Caki2 (cell line): ENCODE measurements at regions not wholly inside any gene's neighbourhood (a gene's known extent, or its start where the extent isn't known, plus 50 kb on each side); places are given as distances from the start of the nearest gene placed in this dataset.

Source experiments
- DNase-seq: peaks from one replicate; pipeline ENCODE4 v3.0.0-alpha.2; 2015; ENCODE audit warnings: low read depth
- in situ Hi-C: cut with HindIII; loops from 2 replicates; pipeline ENCODE4 v1.10.0; 2016; ENCODE audit warnings: low sequenced_read_pairs, low pct_unique_long_range_greater_than_20kb, mixed read lengths

- in situ Hi-C loops, result no loop called here
Observed at GRCh38 chr3:95354489-95354888, 1291.6 kb downstream of the NSUN3 start.

DNA sequence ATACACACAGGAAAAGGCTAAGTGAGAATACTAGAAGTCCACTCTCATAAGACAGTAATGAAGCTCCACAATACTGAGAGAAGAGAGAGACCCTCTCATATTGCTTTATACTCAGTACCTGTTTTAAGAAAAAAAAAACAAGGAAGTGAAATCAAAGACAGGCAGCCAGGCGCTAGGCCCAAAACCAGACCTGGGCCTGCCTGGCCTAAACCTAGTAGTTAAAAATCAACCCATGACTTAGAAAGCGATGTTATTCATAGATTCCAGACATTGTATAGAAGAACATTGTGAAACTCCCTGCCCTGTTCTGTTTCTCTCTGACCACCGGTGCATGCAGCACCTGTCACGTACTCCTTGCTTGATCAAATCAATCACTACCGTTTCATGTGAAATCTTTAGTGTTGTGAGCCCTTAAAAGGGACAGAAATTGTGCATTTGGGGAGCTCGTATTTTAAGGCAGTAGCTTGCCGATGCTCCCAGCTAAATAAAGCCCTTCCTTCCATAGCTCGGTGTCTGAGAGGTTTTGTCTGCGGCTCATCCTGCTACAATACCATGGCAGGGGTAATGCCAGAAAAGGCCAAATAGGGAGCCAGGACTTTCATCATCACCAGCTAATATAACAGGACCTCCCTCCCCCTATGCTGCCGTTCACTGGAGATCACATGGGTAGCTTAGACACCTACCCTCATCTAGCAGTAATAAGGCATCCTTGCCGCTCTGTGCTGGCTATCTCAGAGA lies 1294.1 kb downstream of the NSUN3 start:
- in situ Hi-C loops, result no loop called here
- DNase-seq, result peak; percentile 82

More at GRCh38 chr3:95354489-95354888, 1291.6 kb downstream of the NSUN3 start:
- no peak for DNase-seq

- in situ Hi-C loops, result no loop called here
- DNase-seq, result no peak
Observed at GRCh38 chr3:95387242-95388021, 1324.6 kb downstream of the NSUN3 start.

GRCh38 chr3:95389725-95390313 lies 1327.0 kb downstream of the NSUN3 start:
- DNase-seq, result no peak
- in situ Hi-C loops, result no loop called here

GRCh38 chr3:95394286-95394685 lies 1331.4 kb downstream of the NSUN3 start:
- in situ Hi-C loops, result no loop called here
- no peak for DNase-seq

DNA sequence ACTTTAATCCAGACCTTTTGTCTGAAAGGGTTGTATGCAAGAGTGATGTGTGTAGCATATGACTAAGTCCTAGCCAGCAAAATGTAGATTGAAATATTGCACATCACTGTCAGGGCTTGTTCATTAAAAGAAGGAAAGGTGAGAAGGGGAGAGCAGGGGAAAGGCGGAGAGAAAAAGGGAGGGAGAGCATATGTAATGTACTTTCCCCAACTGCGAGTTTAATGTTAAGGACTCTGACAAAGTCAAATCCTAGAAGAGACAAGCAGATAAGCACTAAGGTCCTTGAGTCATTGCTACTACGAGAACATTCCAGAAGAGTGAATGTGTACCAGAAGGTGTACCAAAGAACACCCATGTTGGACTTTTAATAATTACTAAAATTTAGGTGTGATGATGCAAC lies 1336.7 kb downstream of the NSUN3 start:
- DNase-seq, result no peak

DNA sequence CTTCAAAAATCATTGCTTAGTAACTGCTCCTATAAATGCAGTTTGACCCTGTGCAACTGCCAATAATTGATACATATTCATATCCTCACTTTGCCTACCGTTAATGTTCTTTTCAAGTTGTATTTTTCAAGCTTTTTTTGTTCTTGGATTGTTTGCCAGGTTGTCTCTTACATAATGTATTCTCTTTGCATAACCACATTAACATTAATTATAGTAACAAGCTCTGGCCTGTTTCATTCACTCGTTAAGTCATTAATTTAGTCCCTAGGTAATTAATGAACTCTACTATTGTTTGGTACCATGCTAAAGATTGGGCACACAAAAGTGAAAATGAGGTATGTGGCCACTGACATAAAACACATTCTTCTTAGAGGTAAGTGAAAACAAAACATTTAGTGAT lies 1338.8 kb downstream of the NSUN3 start:
- in situ Hi-C loops, result no loop called here
- no peak for DNase-seq

More for the DNA sequence above, 1336.7 kb downstream of the NSUN3 start:
- in situ Hi-C loops, result no loop called here

- no peak for DNase-seq
Observed at GRCh38 chr3:95407709-95408463, 1345.0 kb downstream of the NSUN3 start.

DNA sequence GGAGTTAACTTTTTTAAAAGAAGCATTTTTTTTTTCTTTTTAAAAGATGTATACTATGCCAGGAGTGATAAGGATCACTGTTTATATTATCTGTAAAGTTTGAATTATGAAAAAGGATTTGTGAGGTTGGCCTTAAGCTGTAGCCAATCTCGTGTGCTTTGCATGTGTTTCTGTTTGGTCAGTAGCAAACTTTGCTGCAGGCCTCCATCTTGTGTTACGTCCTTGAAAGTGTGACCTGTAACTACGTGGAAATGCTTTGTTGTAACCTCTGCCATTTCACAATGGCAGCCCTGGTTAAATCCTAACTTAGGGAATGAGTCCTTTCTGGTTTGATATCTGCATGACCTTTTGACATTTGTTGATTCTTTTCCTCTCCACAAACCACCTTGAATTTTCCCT lies 1345.6 kb downstream of the NSUN3 start:
- DNase-seq, result no peak
- in situ Hi-C loops, result no loop called here

More at GRCh38 chr3:95407709-95408463, 1345.0 kb downstream of the NSUN3 start:
- in situ Hi-C loops, result no loop called here

GRCh38 chr3:95418251-95418650 lies 1355.4 kb downstream of the NSUN3 start:
- no peak for DNase-seq
- in situ Hi-C loops, result no loop called here

- DNase-seq, result no peak
- in situ Hi-C loops, result no loop called here
Observed at GRCh38 chr3:95424279-95424678, 1361.4 kb downstream of the NSUN3 start.

DNA sequence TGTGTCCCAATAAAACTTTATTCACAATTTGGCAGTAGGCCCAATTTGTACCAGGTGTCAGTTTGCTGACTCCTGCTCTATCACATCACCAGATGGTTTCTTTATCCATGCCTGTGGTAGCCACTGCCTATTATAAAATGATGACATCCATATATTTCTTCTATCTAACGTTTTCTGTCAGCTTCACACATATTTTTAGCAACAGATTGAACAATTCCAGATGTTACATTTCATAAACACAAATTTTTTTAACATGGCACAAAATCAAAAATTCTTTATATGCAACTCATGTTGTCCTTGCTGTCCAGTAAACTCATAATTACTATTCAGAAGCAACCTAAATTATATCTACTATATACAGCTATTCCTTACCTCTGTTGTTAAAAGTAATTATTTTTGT lies 1371.6 kb downstream of the NSUN3 start:
- in situ Hi-C loops, result no loop called here
- no peak for DNase-seq

- no peak for DNase-seq
- in situ Hi-C loops, result no loop called here
Observed at GRCh38 chr3:95437409-95437808, 1374.5 kb downstream of the NSUN3 start.

- in situ Hi-C loops, result no loop called here
- no peak for DNase-seq
Observed at GRCh38 chr3:95438274-95438673, 1375.4 kb downstream of the NSUN3 start.

DNA sequence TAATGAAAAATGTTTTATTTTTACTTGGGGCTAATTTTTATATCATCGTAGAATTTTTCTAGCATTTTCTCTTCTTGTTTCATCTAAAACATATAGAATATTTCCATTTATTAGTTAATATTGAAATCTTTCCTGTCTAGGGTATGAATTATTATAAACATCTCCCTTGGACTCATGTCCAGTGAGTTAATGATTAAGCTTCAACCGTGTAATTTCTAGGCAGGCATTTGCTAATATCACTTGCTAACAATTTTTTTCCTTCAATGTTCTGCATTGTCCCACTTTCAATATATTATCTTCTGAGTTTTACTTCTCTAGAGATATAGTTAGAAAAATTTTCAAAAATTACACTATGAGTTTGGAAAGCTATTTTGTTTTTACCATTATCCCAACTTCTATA lies 1371.6 kb upstream of the EPHA6 start:
- DNase-seq, result no peak
- in situ Hi-C loops, result no loop called here

DNA sequence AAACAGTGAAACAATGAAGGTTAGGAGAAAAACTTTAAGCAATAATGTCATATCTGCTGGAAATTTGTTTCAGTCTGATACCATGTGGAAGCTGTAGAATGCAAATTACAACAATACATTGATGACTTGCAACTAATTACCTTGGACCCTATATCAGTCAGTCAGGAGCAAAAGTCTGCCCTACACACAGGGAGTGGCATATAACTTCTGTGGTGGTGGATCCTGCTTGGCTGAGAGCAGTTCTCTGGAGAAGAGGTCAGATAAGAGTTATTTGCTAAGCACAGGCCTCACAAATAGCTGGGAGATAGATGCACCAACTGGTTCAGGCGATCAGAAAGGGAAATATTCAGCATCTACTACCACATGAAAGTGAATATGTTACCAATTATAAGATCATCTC lies 1364.6 kb upstream of the EPHA6 start:
- in situ Hi-C loops, result no loop called here

GRCh38 chr3:95453242-95453641 lies 1361.2 kb upstream of the EPHA6 start:
- in situ Hi-C loops, result no loop called here
- no peak for DNase-seq

More for the DNA sequence above, 1364.6 kb upstream of the EPHA6 start:
- no peak for DNase-seq

- in situ Hi-C loops, result no loop called here
- no peak for DNase-seq
Observed at GRCh38 chr3:95456835-95457234, 1357.6 kb upstream of the EPHA6 start.

GRCh38 chr3:95459706-95460105 lies 1354.7 kb upstream of the EPHA6 start:
- no peak for DNase-seq
- in situ Hi-C loops, result no loop called here
